Lower leg skin (tissue), 3 donors: ENCODE measurements at regions not wholly inside any gene's neighbourhood (a gene's known extent, or its start where the extent isn't known, plus 50 kb on each side); places are given as distances from the start of the nearest gene placed in this dataset.

Experiments
- POLR2A ChIP-seq, 2 donors: fragments of 450-650 bp; IDR thresholded peaks; one replicate each; pipeline ENCODE4 v1.6.1; 2016 to 2017; ENCODE audit warnings: antibody characterized with exemption in 2 of 2, mild to moderate bottlenecking in 1 of 2, moderate library complexity in 1 of 2
- TF ChIP-seq, protein P1 (sequence below), 3 donors: fragments of 450-650 bp; IDR thresholded peaks; one replicate each; pipeline ENCODE4 v1.5.1; 2016; ENCODE audit warnings: antibody characterized with exemption in 3 of 3, mild to moderate bottlenecking in 3 of 3, moderate library complexity in 2 of 3

- TF ChIP-seq, protein P1, sequence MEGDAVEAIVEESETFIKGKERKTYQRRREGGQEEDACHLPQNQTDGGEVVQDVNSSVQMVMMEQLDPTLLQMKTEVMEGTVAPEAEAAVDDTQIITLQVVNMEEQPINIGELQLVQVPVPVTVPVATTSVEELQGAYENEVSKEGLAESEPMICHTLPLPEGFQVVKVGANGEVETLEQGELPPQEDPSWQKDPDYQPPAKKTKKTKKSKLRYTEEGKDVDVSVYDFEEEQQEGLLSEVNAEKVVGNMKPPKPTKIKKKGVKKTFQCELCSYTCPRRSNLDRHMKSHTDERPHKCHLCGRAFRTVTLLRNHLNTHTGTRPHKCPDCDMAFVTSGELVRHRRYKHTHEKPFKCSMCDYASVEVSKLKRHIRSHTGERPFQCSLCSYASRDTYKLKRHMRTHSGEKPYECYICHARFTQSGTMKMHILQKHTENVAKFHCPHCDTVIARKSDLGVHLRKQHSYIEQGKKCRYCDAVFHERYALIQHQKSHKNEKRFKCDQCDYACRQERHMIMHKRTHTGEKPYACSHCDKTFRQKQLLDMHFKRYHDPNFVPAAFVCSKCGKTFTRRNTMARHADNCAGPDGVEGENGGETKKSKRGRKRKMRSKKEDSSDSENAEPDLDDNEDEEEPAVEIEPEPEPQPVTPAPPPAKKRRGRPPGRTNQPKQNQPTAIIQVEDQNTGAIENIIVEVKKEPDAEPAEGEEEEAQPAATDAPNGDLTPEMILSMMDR (IDR thresholded peaks at IDR 0.05) = no peak
- TF ChIP-seq POLR2A (IDR thresholded peaks at IDR 0.05) = no peak
Measured at GRCh38 chr13:34028496-34029442, 210.8 kb downstream of the RFC3 start.
